ENCODE measurements at regions not wholly inside any gene's neighbourhood (a gene's known extent, or its start where the extent isn't known, plus 50 kb on each side); places are given as distances from the start of the nearest gene placed in this dataset.

DNA sequence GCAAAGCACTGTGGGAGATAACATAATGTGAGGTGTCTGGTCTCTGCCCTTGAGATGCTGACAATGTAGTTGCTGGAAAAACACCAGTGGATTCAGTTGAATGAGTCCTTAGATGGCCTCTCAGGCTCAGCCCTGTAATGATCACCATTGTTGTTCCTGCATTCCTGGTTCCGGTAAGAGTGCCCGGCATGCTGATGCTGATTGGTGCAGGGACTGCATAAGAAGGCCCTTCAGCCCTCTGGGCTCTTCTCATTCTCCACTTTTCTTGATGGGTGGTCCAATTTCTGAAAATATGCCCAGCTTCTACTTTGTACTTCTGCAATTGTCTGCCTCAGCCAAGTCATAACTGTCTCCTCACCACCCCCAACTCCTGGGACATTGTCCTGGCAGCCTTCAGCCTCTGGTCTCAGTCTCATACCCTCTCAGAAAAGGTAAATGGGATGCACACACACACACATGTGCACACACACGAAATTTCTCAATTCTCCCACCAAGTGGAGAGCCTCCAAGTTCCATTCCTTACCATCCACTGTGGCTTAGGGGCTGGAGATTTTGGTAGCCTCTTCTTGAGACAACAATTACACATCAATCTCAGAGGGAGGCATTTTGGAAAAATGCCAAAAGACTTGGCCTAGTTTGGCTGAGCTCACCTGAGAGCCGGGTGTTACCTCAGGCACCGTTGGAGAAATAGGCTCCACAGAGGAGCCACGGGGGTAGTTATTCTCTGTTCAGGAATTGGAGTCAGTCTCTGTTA lies 314.9 kb downstream of the RPS24 start:
- no peak for DNase-seq

GRCh38 chr10:78349165-78349516 lies 315.5 kb downstream of the RPS24 start:
- no peak for DNase-seq

DNA sequence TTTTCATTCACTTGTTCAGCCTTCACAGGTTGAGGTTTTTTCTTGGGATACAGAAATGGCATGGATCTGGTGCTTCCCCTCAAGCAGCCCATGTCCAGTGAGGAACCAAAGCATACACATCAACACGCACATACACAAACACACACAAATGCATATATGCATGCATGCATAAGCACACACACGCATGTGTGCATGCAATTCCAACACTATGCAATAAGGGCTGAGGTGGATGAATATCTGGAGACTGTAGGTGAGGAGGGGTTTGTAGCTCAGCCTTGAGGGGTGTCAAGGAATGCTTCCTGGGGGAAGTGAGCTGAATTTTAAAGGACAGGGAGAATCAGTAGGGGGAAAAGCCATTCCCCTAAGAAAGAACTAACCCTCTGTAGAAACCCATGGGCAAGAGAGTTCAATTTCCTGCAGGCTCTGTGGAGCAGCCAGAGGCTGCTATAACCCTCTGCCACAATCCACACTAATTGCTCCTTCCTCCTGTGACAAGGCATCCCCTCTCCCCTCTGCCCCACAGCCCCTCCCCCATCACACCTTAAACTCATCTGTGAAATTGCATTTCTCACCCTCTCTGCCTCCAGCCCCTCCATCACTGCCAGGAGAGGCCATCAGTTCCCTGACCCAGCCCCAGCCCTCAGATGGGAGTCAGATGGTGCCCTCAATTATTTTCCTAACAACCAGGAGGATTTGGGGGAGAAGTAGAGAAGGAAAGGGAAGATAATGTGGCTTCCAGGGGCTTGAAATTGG lies 316.4 kb downstream of the RPS24 start:
- DNase-seq, result no peak

DNA sequence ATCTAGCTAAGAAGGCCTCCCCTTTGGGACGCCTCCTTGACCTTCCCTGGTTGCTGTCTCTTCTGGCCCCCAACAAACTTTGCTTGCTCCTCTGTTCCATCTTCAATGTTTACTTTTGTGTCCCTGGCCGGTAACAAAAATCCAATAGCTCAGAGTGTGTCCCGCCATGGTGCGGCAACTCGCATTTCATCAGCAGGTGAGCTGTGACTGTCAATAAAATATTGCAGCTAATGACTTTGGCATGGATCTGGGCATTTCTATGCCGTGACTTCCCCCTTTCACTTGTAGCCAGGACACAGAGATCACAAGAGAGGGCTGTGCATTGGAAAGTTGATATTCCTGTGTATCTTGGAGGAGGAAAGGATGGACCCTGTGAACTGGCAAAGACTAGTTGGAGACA lies 317.6 kb downstream of the RPS24 start:
- DNase-seq, result no peak

DNA sequence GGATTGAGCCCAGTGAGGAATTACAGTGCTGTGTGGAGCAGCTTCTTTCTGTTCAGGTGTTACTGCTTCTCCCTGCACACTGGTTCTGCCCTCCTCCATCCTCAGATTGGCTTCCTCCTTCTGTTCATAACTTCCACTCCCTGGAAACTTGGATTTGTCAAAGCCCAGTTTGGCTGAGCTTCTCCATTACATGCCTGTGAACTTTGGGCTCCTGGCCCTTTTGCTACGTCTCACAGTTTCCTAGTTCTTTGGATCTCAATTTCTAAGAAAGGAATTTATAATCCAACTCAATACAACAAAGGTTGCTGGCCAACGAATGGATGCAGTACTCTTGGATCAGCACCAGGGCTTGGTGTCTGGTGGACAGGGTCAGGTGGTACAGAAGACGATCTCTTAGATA lies 318.1 kb downstream of the RPS24 start:
- DNase-seq, result no peak

- DNase-seq, result no peak
These were observed 320.0 kb downstream of the RPS24 start for GRCh38 chr10:78353636-78354035.

DNA sequence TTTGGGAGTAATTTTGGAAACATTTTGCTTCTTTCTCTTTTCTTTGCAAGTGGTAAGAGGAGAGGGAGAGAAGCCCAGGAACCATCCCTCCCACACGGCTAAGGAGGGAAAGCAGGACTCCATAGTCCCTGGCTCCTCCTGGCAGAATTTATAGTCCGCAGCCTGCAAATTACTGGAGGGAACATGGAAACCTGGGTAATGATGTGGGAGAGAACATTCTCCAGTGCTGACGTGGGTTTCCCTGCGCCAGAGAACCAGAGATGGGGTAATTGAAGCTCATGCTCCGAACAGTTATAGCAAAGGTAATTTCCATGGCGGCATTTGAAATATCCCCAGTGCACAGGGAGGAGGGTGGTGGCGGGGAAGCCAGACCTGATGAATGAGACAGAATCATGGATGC lies 320.4 kb downstream of the RPS24 start:
- DNase-seq, result no peak

GRCh38 chr10:78356291-78356900 lies 322.7 kb downstream of the RPS24 start:
- no peak for DNase-seq

GRCh38 chr10:78357141-78358063 lies 323.7 kb downstream of the RPS24 start:
- DNase-seq, result peak; percentile 80

DNA sequence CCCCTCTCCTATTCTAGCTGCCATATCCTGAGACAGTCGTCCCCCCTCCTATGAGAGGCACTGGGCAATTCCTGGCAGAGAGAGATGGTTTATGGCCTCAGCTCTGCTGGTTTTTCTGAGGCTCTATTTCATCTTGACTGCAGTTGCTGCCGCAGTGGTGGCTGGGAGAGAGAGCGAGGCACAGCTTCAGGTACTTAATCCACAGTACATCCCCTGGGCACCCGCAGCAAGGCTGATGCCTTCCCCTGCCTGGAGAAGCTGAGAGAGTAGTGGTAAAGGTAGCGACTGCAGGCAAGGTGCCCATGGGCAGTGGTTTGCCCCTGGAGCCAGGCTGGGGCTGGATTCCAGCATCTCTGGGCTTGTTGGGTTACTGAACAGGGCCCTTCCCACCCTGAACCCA lies 324.7 kb downstream of the RPS24 start:
- DNase-seq, result no peak

DNA sequence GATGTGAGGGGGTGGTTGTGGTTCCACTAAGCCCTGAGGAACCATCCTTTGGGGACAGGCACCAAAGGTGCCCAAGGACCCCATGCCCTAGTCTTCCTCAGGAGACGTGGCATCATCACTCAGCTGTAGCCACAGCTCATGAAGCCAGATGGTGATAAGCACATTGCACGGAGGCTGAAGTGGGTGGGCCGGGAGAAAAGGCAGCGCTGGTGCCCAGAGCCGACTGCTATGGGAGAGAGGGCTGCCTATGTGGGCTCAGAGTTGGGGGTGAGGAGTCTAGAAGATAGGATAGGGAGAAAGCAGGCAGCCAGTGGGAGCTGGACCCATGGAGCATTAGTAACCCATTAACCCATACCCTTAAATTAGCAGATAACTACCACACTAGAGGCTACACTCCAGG lies 325.3 kb downstream of the RPS24 start:
- no peak for DNase-seq

DNA sequence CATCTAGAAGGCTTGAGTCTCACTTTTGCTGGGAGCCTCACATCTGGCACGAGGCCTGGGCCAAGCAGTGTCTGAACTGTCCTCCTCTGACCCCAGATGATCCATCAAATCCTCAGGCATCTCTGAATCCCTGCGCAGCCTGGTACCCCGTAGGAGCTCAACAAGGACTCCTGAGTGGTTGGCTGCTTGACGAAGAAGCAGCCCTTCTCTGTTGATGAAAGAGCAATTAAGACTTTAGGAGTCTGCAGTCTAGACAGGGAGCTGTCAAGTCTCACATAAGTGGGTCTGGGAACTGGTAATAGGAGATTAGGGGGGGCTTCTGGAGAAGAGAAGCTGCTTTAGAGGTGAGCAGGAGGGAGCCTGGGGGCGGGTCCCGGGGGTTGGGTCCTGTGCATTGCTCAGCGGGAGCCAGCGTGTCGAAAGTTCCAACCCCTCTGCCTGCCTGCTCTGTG lies 326.0 kb downstream of the RPS24 start:
- DNase-seq, result no peak

- no peak for DNase-seq
These were observed 326.6 kb downstream of the RPS24 start for GRCh38 chr10:78360284-78360683.

DNA sequence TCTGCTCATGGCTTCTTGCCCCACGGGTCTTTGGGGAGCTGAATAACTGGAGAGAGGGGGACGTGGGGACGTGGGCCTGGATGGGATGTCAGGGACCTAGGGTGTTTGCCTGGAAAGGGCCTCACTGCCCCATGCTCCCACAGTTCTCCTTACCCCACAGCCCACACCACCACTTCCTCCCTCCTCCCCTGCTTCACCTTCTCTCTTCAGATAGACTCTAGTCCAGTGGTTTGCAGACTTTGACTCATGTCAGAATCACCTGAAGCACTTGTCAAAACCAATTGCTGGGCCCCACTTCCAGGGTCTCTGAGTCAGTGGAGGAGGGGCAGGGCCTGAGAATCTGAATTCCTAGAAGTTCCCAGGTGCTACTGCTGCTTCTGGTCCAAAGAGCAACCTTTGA lies 327.4 kb downstream of the RPS24 start:
- DNase-seq, result no peak

GRCh38 chr10:78362406-78363022 lies 328.9 kb downstream of the RPS24 start:
- no peak for DNase-seq

- no peak for DNase-seq
These were observed 329.5 kb downstream of the RPS24 start for GRCh38 chr10:78363190-78363589.

- DNase-seq, result peak; percentile 70
These were observed 332.0 kb downstream of the RPS24 start for GRCh38 chr10:78365694-78366093.

DNA sequence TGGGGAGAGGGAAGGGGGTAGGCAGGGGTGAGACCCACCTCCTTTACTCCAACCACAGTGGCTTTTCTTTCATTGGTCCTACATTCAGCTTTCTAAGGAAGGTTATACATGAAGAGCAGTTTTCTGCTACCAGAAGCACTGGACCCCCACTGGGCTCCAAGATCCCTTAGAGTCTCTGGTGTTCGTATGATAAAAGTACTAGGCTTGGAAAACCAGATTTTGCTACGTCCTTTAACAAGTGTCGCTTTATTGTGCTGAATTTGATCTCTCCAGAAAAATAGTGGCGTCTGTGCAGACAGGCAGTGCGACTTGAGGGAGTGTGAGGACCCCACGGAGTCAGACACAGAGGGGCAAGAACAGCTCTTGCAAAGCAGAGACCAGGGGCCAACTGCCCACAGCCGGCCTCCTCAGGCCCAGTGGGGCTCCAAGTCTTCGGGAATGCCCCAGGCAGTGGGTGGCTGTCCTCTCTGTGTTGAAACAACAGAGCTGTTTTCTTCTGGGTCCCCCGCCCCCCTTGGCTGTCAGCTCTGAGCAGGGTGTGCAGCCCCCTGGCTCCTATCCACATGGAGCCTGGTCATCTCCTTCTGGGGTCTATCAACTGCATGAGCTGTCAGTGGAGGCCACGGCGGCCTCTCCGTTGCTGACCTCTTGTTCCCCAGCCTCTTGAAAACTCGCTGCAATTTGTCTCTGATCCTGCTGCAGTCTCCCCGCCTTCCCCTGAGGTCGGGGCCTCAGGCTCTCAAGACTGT lies 333.2 kb downstream of the RPS24 start:
- no peak for DNase-seq

- DNase-seq, result no peak
These were observed 334.1 kb downstream of the RPS24 start for GRCh38 chr10:78367751-78368150.

- peak; percentile 67 for DNase-seq
These were observed 337.5 kb downstream of the RPS24 start for GRCh38 chr10:78371136-78371535.

DNA sequence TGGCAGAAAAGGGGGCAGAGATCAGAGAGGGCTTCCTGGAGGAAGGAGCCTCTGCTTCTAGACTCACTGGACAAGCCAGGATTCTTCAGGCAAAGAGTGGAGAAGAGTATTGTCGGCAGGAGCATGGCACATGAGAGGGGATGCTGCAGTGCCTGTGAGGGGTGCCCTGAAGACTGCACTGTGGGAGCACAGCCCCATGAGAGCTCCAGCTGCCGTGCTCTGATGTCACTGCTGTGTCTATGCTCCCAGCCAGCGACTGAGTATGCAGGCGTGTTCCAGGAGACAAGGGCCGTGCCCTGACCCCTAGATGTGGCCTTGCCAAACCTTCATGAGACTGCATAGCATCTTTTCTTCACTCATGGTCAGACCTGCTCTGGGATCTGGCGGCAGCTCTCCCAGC lies 339.1 kb downstream of the RPS24 start:
- DNase-seq, result no peak

Data from eye (tissue), 1 donor.